A673 (cell line): ENCODE measurements at regions not wholly inside any gene's neighbourhood (a gene's known extent, or its start where the extent isn't known, plus 50 kb on each side); places are given as distances from the start of the nearest gene placed in this dataset.

Source experiments
- BruUV-seq: library from RNA; stranded (reverse); fragments of 400-500 nt; replicated peaks from 2 replicates; lab custom pipeline; 2021; lab: Mats Ljungman, UMichigan
- CTCF ChIA-PET: fragments of 300-600 bp; sonication (Branson Sonifier 250); formaldehyde crosslinking; loops from one replicate; lab custom pipeline; 2022; ENCODE audit warnings: antibody characterized with exemption; lab: Charles Lee
- POLR2A ChIA-PET: fragments of 300-600 bp; sonication (Branson Sonifier 250); formaldehyde crosslinking; loops from one replicate; lab custom pipeline; 2022; ENCODE audit warnings: antibody characterized with exemption; ENCODE audit not compliant: low non-redundant PET; lab: Charles Lee
- DNase-seq: peaks from one replicate; pipeline ENCODE4 v3.0.0-alpha.2; 2015; ENCODE audit warnings: low spot score
- H3K27ac ChIP-seq: fragments of 200-600 bp; sonication (generic); 2 replicates; pipeline ENCODE4 v1.5.1; 2016; ENCODE audit warnings: mixed run types, low read depth, mild to moderate bottlenecking, mixed read lengths, antibody characterized with exemption, low read length; ENCODE audit not compliant: poor library complexity, severe bottlenecking
- H3K27me3 ChIP-seq: fragments of 200-600 bp; sonication (generic); replicated peaks from 2 replicates; pipeline ENCODE4 v1.6.1; 2017; ENCODE audit warnings: mixed run types, low read depth, mild to moderate bottlenecking, mixed read lengths, antibody characterized with exemption, low read length; ENCODE audit not compliant: insufficient read depth, poor library complexity
- H3K36me3 ChIP-seq: fragments of 200-600 bp; sonication (generic); 2 replicates; pipeline ENCODE4 v1.6.1; 2016; ENCODE audit warnings: mixed run types, mild to moderate bottlenecking, mixed read lengths, antibody characterized with exemption, low read length; ENCODE audit not compliant: insufficient read depth, poor library complexity, severe bottlenecking
- H3K4me1 ChIP-seq: fragments of 200-600 bp; sonication (generic); 2 replicates; pipeline ENCODE4 v1.6.1; 2017; ENCODE audit warnings: mixed run types, mild to moderate bottlenecking, mixed read lengths, antibody characterized with exemption, low read length; ENCODE audit not compliant: insufficient read depth, poor library complexity, severe bottlenecking
- H3K4me3 ChIP-seq: fragments of 200-600 bp; sonication (generic); 2 replicates; pipeline ENCODE4 v1.5.1; 2016; ENCODE audit warnings: low read depth, mixed run types, mild to moderate bottlenecking, mixed read lengths, low read length; ENCODE audit not compliant: poor library complexity, severe bottlenecking
- H3K9me3 ChIP-seq: fragments of 200-600 bp; sonication (generic); 2 replicates; pipeline ENCODE4 v1.6.1; 2016; ENCODE audit warnings: mixed run types, low read depth, mild to moderate bottlenecking, mixed read lengths, antibody characterized with exemption, low read length; ENCODE audit not compliant: poor library complexity, severe bottlenecking
- EZH2 ChIP-seq: fragments of 200-600 bp; sonication (generic); IDR thresholded peaks from 2 replicates; pipeline ENCODE4 v1.6.1; 2017; ENCODE audit warnings: borderline replicate concordance, low read depth, mild to moderate bottlenecking, mixed read lengths, antibody characterized with exemption, low read length; ENCODE audit not compliant: poor library complexity, severe bottlenecking
- intact Hi-C: fragments of 100-400 bp; cut with micrococcal nuclease; formaldehyde crosslinking; loops from one replicate; pipeline ENCODE4 v1.10.0; 2022; ENCODE audit not compliant: unreplicated experiment
- TF ChIP-seq, protein P1 (sequence below): fragments of 300-800, 200-600 bp; sonication (generic); conservative IDR thresholded peaks from 2 replicates; pipeline ENCODE4 v1.5.1; 2017; ENCODE audit warnings: low read depth, mild to moderate bottlenecking, antibody characterized with exemption, low read length, moderate library complexity, mixed read lengths

DNA sequence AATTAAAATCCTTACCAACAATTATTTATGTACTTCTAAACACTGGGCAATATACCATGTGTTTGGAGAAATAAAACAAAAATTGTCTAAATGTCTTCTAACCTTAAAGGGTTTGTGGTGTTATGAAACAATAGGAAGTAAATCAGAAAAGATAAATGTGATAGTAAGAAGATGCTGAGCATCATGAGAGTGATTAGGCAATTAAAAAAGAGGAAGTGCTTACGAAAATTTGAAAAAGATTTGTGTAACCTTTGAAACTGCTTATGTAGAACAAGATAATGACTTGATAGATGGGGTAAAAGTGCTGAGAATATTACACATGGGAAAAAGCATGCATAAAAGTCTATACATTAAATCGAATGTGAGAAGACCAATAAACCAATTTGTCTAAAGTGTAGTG lies 573.4 kb upstream of the CNTNAP2 start:
- BruUV-seq, result no TSS peak
- CTCF ChIA-PET, result no interaction called here
- H3K4me1 ChIP-seq, result no peaks in the 10 kb centered on the region
- peaks cover 13% of the 10 kb centered on the region for H3K9me3 ChIP-seq
- no peaks in the 10 kb centered on the region for H3K27me3 ChIP-seq
- no peak for DNase-seq
- TF ChIP-seq, protein P1, sequence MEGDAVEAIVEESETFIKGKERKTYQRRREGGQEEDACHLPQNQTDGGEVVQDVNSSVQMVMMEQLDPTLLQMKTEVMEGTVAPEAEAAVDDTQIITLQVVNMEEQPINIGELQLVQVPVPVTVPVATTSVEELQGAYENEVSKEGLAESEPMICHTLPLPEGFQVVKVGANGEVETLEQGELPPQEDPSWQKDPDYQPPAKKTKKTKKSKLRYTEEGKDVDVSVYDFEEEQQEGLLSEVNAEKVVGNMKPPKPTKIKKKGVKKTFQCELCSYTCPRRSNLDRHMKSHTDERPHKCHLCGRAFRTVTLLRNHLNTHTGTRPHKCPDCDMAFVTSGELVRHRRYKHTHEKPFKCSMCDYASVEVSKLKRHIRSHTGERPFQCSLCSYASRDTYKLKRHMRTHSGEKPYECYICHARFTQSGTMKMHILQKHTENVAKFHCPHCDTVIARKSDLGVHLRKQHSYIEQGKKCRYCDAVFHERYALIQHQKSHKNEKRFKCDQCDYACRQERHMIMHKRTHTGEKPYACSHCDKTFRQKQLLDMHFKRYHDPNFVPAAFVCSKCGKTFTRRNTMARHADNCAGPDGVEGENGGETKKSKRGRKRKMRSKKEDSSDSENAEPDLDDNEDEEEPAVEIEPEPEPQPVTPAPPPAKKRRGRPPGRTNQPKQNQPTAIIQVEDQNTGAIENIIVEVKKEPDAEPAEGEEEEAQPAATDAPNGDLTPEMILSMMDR, result no peak
- no peak for TF ChIP-seq EZH2
- intact Hi-C loops, result no loop called here
- no peak overlapping the region for H3K4me3 ChIP-seq
- no peaks in the 10 kb centered on the region for H3K36me3 ChIP-seq
- H3K27ac ChIP-seq, result no peak overlapping the region
- POLR2A ChIA-PET, result no interaction called here

DNA sequence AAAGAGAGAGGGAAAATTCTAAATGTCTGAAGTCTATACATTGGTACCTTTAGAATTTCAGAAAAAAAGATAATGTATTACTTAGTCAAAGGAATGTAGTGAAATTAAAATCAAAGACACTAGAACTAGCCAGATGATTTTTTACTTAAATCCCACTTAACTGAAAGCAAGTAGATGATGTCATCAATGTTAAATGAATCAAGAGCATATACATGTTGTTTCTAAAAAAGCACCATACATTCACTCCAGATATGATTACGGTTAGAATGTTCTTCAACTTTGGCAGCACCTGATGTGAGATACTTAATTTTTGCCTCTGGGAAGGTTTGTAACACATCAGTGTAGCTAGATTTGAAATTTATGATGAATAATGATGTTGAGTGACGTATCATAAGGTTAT lies 576.7 kb upstream of the CNTNAP2 start:
- Histone ChIP-seq H3K9me3 (peaks cover 9% of the 10 kb centered on the region), H3K4me3 (no peak overlapping the region), H3K4me1 (no peaks in the 10 kb centered on the region), H3K36me3 (no peaks in the 10 kb centered on the region), H3K27ac (no peak overlapping the region), H3K27me3 (no peaks in the 10 kb centered on the region)
- no peak for DNase-seq
- intact Hi-C loops, result no loop called here
- BruUV-seq, result no TSS peak
- POLR2A ChIA-PET, result no interaction called here
- no peak for TF ChIP-seq EZH2
- TF ChIP-seq, protein P1, result no peak
- CTCF ChIA-PET, result no interaction called here

DNA sequence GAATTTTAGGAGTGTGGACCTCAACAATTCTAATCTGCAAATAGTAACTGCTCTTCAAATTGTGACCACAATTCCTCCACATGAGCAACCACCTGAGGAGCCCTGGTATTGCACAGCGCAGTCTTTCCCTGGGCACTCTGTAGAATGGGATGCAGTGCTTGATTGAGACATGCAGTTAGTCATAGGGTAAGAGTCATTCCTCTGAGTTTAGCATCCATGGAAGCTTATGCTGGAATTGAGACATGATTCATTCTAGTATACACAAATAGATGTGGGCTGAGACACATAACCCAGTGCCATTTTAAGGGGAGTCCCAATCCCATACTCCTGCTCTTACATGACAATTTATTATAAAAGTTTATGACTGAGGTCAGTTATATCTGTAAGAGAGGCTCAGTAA lies 582.3 kb upstream of the CNTNAP2 start:
- no peak for DNase-seq
- intact Hi-C loops, result no loop called here
- Histone ChIP-seq H3K4me1 (no peaks in the 10 kb centered on the region), H3K27ac (no peak overlapping the region), H3K9me3 (no peaks in the 10 kb centered on the region), H3K4me3 (no peak overlapping the region), H3K36me3 (no peaks in the 10 kb centered on the region), H3K27me3 (no peaks in the 10 kb centered on the region)
- no peak for TF ChIP-seq EZH2
- TF ChIP-seq, protein P1, result no peak
- CTCF ChIA-PET, result no interaction called here
- no TSS peak for BruUV-seq
- POLR2A ChIA-PET, result no interaction called here
